Adipocyte (in vitro differentiated cells): ENCODE measurements at regions not wholly inside any gene's neighbourhood (a gene's known extent, or its start where the extent isn't known, plus 50 kb on each side); places are given as distances from the start of the nearest gene placed in this dataset.

ENCODE experiments used
- DNase-seq: peaks from one replicate; pipeline ENCODE4 v3.0.0-alpha.2; 2015; ENCODE audit warnings: low read depth
- H3K27me3 ChIP-seq: replicated peaks from 2 replicates; pipeline ENCODE4 v1.7.0; 2013; ENCODE audit warnings: mild to moderate bottlenecking, low read length, moderate library complexity; ENCODE audit not compliant: control insufficient read depth, insufficient read depth
- H3K36me3 ChIP-seq: 2 replicates; pipeline ENCODE4 v1.7.0; 2013; ENCODE audit warnings: low read length, mild to moderate bottlenecking, moderate library complexity; ENCODE audit not compliant: control insufficient read depth, insufficient read depth, severe bottlenecking
- H3K4me1 ChIP-seq: 2 replicates; pipeline ENCODE4 v1.7.0; 2013; ENCODE audit warnings: mild to moderate bottlenecking, low read length, moderate library complexity; ENCODE audit not compliant: control insufficient read depth, insufficient read depth
- H3K4me3 ChIP-seq: 2 replicates; pipeline ENCODE4 v1.7.0; 2013; ENCODE audit warnings: mild to moderate bottlenecking, low read length, moderate library complexity
- H3K9ac ChIP-seq: 2 replicates; pipeline ENCODE4 v1.7.0; 2013; ENCODE audit warnings: mild to moderate bottlenecking, low read length, moderate library complexity
- H3K9me3 ChIP-seq: 2 replicates; pipeline ENCODE4 v1.7.0; 2013; ENCODE audit warnings: mild to moderate bottlenecking, low read length, moderate library complexity; ENCODE audit not compliant: control insufficient read depth

- no peak overlapping the region for H3K9ac ChIP-seq
- DNase-seq, result no peak
These were observed 198.6 kb downstream of the KLF13 start for GRCh38 chr15:31525185-31525695.

GRCh38 chr15:31525988-31526665 lies 199.5 kb downstream of the KLF13 start:
- H3K4me1 ChIP-seq, result no peaks in the 10 kb centered on the region
- H3K36me3 ChIP-seq, result no peaks in the 10 kb centered on the region
- H3K9ac ChIP-seq, result no peak overlapping the region
- H3K9me3 ChIP-seq, result no peaks in the 10 kb centered on the region
- H3K27me3 ChIP-seq, result peaks cover 6% of the 10 kb centered on the region
- H3K4me3 ChIP-seq, result no peak overlapping the region
- DNase-seq, result no peak

More at GRCh38 chr15:31525185-31525695, 198.6 kb downstream of the KLF13 start:
- Histone ChIP-seq H3K27me3 (peaks cover 6% of the 10 kb centered on the region), H3K4me3 (no peak overlapping the region), H3K4me1 (no peaks in the 10 kb centered on the region), H3K9me3 (no peaks in the 10 kb centered on the region), H3K36me3 (no peaks in the 10 kb centered on the region)

GRCh38 chr15:31526916-31527690 lies 200.5 kb downstream of the KLF13 start:
- no peaks in the 10 kb centered on the region for H3K36me3 ChIP-seq
- H3K27me3 ChIP-seq, result peaks cover 6% of the 10 kb centered on the region
- DNase-seq, result no peak
- no peak overlapping the region for H3K4me3 ChIP-seq
- H3K9me3 ChIP-seq, result no peaks in the 10 kb centered on the region
- no peaks in the 10 kb centered on the region for H3K4me1 ChIP-seq
- H3K9ac ChIP-seq, result no peak overlapping the region

- peaks cover 6% of the 10 kb centered on the region for H3K27me3 ChIP-seq
- no peak for DNase-seq
These were observed 202.2 kb downstream of the KLF13 start for GRCh38 chr15:31528846-31529245.

GRCh38 chr15:31537770-31538592 lies 211.3 kb downstream of the KLF13 start:
- no peak overlapping the region for H3K4me3 ChIP-seq
- no peaks in the 10 kb centered on the region for H3K27me3 ChIP-seq
- DNase-seq, result no peak
- H3K9me3 ChIP-seq, result no peaks in the 10 kb centered on the region
- H3K36me3 ChIP-seq, result no peaks in the 10 kb centered on the region
- no peaks in the 10 kb centered on the region for H3K4me1 ChIP-seq
- no peak overlapping the region for H3K9ac ChIP-seq

More at GRCh38 chr15:31528846-31529245, 202.2 kb downstream of the KLF13 start:
- Histone ChIP-seq H3K9ac (no peak overlapping the region), H3K9me3 (no peaks in the 10 kb centered on the region), H3K4me1 (no peaks in the 10 kb centered on the region), H3K36me3 (no peaks in the 10 kb centered on the region), H3K4me3 (no peak overlapping the region)

- H3K9ac ChIP-seq, result no peak overlapping the region
- H3K4me1 ChIP-seq, result no peaks in the 10 kb centered on the region
- no peaks in the 10 kb centered on the region for H3K27me3 ChIP-seq
- H3K36me3 ChIP-seq, result no peaks in the 10 kb centered on the region
- no peak overlapping the region for H3K4me3 ChIP-seq
- DNase-seq, result no peak
- H3K9me3 ChIP-seq, result no peaks in the 10 kb centered on the region
These were observed 214.0 kb downstream of the KLF13 start for GRCh38 chr15:31540633-31541032.

GRCh38 chr15:31544361-31544760 lies 217.7 kb downstream of the KLF13 start:
- Histone ChIP-seq H3K36me3 (no peaks in the 10 kb centered on the region), H3K4me3 (no peak overlapping the region), H3K9ac (no peak overlapping the region), H3K27me3 (no peaks in the 10 kb centered on the region), H3K9me3 (no peaks in the 10 kb centered on the region), H3K4me1 (no peaks in the 10 kb centered on the region)
- DNase-seq, result no peak

- no peak for DNase-seq
- H3K4me3 ChIP-seq, result no peak overlapping the region
- H3K9me3 ChIP-seq, result no peaks in the 10 kb centered on the region
- no peak overlapping the region for H3K9ac ChIP-seq
- no peaks in the 10 kb centered on the region for H3K36me3 ChIP-seq
- no peaks in the 10 kb centered on the region for H3K4me1 ChIP-seq
- no peaks in the 10 kb centered on the region for H3K27me3 ChIP-seq
These were observed 218.6 kb downstream of the KLF13 start for GRCh38 chr15:31545257-31545656.

GRCh38 chr15:31550211-31550977 lies 223.8 kb downstream of the KLF13 start:
- Histone ChIP-seq H3K4me1 (peaks cover 9% of the 10 kb centered on the region), H3K36me3 (no peaks in the 10 kb centered on the region), H3K9ac (no peak overlapping the region), H3K4me3 (no peak overlapping the region), H3K9me3 (no peaks in the 10 kb centered on the region), H3K27me3 (no peaks in the 10 kb centered on the region)
- no peak for DNase-seq

GRCh38 chr15:31551323-31551722 lies 224.7 kb downstream of the KLF13 start:
- no peak for DNase-seq
- Histone ChIP-seq H3K4me3 (no peak overlapping the region), H3K4me1 (peaks cover 9% of the 10 kb centered on the region), H3K27me3 (no peaks in the 10 kb centered on the region), H3K36me3 (no peaks in the 10 kb centered on the region), H3K9me3 (no peaks in the 10 kb centered on the region), H3K9ac (no peak overlapping the region)
